ENCODE measurements at regions not wholly inside any gene's neighbourhood (a gene's known extent, or its start where the extent isn't known, plus 50 kb on each side); places are given as distances from the start of the nearest gene placed in this dataset.

DNA sequence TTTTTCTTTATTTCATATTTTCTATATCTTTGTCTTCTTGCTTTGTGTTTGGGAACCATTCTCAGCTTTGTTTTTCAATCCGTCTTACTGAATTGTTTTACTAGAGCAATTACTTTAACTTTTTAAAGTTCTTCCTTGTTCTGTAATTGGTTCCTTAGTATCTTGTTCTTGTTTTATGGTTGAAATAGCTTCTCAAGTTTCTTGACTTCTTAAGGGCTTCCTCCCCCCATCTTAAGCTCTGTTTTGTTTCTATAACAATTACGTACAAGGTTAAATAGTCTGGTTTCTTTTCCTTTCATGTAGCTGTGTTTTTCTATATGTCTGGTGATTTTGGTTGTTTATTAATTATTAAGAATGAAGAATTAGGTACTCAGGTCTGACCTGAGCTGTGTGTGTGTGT, 158.0 kb downstream of the SDHAF3 start:
- BruUV-seq (replicated peaks) = no TSS peak
- POLR2A ChIA-PET = no interaction called here

DNA sequence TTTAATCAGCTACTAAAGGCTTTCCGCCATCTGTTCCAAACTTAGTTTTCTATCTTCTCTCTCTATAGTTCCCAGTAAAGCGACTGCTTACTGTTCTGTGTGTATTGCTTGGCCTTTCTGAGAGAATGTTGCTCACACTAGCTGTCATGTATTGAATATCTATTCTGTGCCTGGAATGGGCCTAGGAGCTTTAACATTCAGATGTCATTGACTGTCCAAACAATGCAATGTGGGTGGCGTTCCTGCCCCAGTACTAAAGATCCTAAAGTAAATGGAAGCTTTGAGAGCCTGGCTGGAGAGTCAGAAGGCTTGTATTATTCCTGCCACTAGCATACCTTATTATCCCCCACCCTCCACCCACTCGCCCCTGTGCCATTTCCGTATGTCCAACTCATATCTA, 163.5 kb downstream of the SDHAF3 start:
- H3K4me1 ChIP-seq = no peaks in the 10 kb centered on the region
- H3K27me3 ChIP-seq (replicated peaks; ENCODE audit: control insufficient read depth, insufficient read depth, low read length) = no peaks in the 10 kb centered on the region
- intact Hi-C loops (cut with micrococcal nuclease; ENCODE audit: unreplicated experiment) = no loop called here
- H3K36me3 Mint-ChIP-seq (ENCODE audit: insufficient read depth, unreplicated experiment) = no peaks in the 10 kb centered on the region
- no peak overlapping the region for H3K4me3 ChIP-seq (ENCODE audit: low read depth, low read length)
- BruUV-seq (replicated peaks) = no TSS peak
- ChIA-PET POLR2A (no interaction called here), CTCF (interaction anchor here (0.5 kb wide), 1 partner anchor 217 kb away, joined by 4 read pairs; no protein-coding TSS in a partner anchor)
- no peaks in the 10 kb centered on the region for H3K36me3 ChIP-seq (ENCODE audit: control insufficient read depth, insufficient read depth, low read length)
- H3K4me3 Mint-ChIP-seq (ENCODE audit: unreplicated experiment) = no peak overlapping the region
- no peaks in the 10 kb centered on the region for H3K4me1 Mint-ChIP-seq (ENCODE audit: low read depth, unreplicated experiment)
- H3K27ac Mint-ChIP-seq (ENCODE audit: unreplicated experiment) = no peak overlapping the region
- peaks cover 6% of the 10 kb centered on the region for H3K27me3 Mint-ChIP-seq (ENCODE audit: insufficient read depth, unreplicated experiment)
- H3K9me3 ChIP-seq = no peaks in the 10 kb centered on the region
- TF ChIP-seq, protein P1, sequence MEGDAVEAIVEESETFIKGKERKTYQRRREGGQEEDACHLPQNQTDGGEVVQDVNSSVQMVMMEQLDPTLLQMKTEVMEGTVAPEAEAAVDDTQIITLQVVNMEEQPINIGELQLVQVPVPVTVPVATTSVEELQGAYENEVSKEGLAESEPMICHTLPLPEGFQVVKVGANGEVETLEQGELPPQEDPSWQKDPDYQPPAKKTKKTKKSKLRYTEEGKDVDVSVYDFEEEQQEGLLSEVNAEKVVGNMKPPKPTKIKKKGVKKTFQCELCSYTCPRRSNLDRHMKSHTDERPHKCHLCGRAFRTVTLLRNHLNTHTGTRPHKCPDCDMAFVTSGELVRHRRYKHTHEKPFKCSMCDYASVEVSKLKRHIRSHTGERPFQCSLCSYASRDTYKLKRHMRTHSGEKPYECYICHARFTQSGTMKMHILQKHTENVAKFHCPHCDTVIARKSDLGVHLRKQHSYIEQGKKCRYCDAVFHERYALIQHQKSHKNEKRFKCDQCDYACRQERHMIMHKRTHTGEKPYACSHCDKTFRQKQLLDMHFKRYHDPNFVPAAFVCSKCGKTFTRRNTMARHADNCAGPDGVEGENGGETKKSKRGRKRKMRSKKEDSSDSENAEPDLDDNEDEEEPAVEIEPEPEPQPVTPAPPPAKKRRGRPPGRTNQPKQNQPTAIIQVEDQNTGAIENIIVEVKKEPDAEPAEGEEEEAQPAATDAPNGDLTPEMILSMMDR (IDR thresholded peaks at IDR 0.05; ENCODE audit: insufficient read depth in 1 of 2, low read depth in 1 of 2, low read length in 1 of 2, severe bottlenecking in 1 of 2, unreplicated experiment in 1 of 2) = no peak
- H3K9me3 Mint-ChIP-seq (ENCODE audit: unreplicated experiment) = no peaks in the 10 kb centered on the region
- no peak for DNase-seq

More for the DNA sequence above, 158.0 kb downstream of the SDHAF3 start:
- no peaks in the 10 kb centered on the region for H3K27me3 Mint-ChIP-seq (ENCODE audit: insufficient read depth, unreplicated experiment)
- H3K9me3 Mint-ChIP-seq (ENCODE audit: unreplicated experiment) = no peaks in the 10 kb centered on the region
- DNase-seq = no peak
- no peaks in the 10 kb centered on the region for H3K4me1 Mint-ChIP-seq (ENCODE audit: low read depth, unreplicated experiment)
- H3K9me3 ChIP-seq = no peaks in the 10 kb centered on the region
- TF ChIP-seq, protein P1 (IDR thresholded peaks at IDR 0.05; ENCODE audit: insufficient read depth in 1 of 2, low read depth in 1 of 2, low read length in 1 of 2, severe bottlenecking in 1 of 2, unreplicated experiment in 1 of 2) = no peak
- no peaks in the 10 kb centered on the region for H3K36me3 ChIP-seq (ENCODE audit: control insufficient read depth, insufficient read depth, low read length)
- H3K4me3 ChIP-seq (ENCODE audit: low read depth, low read length) = no peak overlapping the region
- no peaks in the 10 kb centered on the region for H3K27me3 ChIP-seq (replicated peaks; ENCODE audit: control insufficient read depth, insufficient read depth, low read length)
- intact Hi-C loops (cut with micrococcal nuclease; ENCODE audit: unreplicated experiment) = no loop called here
- no peaks in the 10 kb centered on the region for H3K36me3 Mint-ChIP-seq (ENCODE audit: insufficient read depth, unreplicated experiment)
- no peak overlapping the region for H3K27ac Mint-ChIP-seq (ENCODE audit: unreplicated experiment)
- CTCF ChIA-PET = no interaction called here
- H3K4me1 ChIP-seq = no peaks in the 10 kb centered on the region
- H3K4me3 Mint-ChIP-seq (ENCODE audit: unreplicated experiment) = no peak overlapping the region

DNA sequence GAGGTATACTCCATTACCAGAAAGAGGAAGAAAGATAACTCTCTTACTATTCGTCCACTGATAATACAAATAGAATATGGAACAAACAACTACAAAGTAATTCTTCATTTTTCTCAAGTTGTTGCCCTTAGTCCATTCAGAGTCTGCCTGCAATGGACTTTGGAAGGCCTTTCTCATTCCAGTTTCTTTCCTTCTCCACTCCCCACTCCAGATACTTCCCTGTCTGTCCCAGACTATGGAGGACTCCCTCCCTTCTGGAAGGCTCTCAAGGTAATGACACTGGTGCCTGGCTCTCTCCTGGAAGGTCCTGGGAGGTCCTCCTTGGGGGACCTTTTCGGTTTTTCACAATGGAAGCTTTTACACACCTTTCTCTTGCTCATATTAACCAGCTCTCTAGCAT, 167.8 kb downstream of the SDHAF3 start:
- H3K36me3 ChIP-seq (ENCODE audit: control insufficient read depth, insufficient read depth, low read length) = no peaks in the 10 kb centered on the region
- peaks cover 8% of the 10 kb centered on the region for H3K27me3 Mint-ChIP-seq (ENCODE audit: insufficient read depth, unreplicated experiment)
- H3K4me3 Mint-ChIP-seq (ENCODE audit: unreplicated experiment) = no peak overlapping the region

More for the DNA sequence above, 167.8 kb downstream of the SDHAF3 start:
- no peaks in the 10 kb centered on the region for H3K9me3 Mint-ChIP-seq (ENCODE audit: unreplicated experiment)
- no TSS peak for BruUV-seq (replicated peaks)
- CTCF ChIA-PET = interaction anchor here (0.7 kb wide), 1 partner anchor 246 kb away, joined by 4 read pairs; no protein-coding TSS in a partner anchor
- Histone ChIP-seq H3K9me3 (no peaks in the 10 kb centered on the region), H3K4me1 (no peaks in the 10 kb centered on the region), H3K4me3 (ENCODE audit: low read depth, low read length) (no peak overlapping the region), H3K27me3 (replicated peaks; ENCODE audit: control insufficient read depth, insufficient read depth, low read length) (no peaks in the 10 kb centered on the region)
- H3K4me1 Mint-ChIP-seq (ENCODE audit: low read depth, unreplicated experiment) = no peaks in the 10 kb centered on the region
- H3K36me3 Mint-ChIP-seq (ENCODE audit: insufficient read depth, unreplicated experiment) = no peaks in the 10 kb centered on the region
- TF ChIP-seq, protein P1 (IDR thresholded peaks at IDR 0.05; ENCODE audit: insufficient read depth in 1 of 2, low read depth in 1 of 2, low read length in 1 of 2, severe bottlenecking in 1 of 2, unreplicated experiment in 1 of 2) = no peak
- POLR2A ChIA-PET = no interaction called here
- no peak overlapping the region for H3K27ac Mint-ChIP-seq (ENCODE audit: unreplicated experiment)
- DNase-seq = no peak
- intact Hi-C loops (cut with micrococcal nuclease; ENCODE audit: unreplicated experiment) = no loop called here
